GM18861 (cell line): ENCODE measurements at regions not wholly inside any gene's neighbourhood (a gene's known extent, or its start where the extent isn't known, plus 50 kb on each side); places are given as distances from the start of the nearest gene placed in this dataset.
"Not testable (repeated sequence)": the region's sequence is repeated elsewhere in the genome, so short reads cannot be mapped to it uniquely, and the experiment has no call there.

ENCODE experiments used
- ATAC-seq: cut with Tn5 transposase; IDR thresholded peaks from one replicate; pipeline ENCODE4 v1.9.1; 2021; ENCODE audit not compliant: unreplicated experiment

- no peak for ATAC-seq
These were observed 877.7 kb upstream of the CITED2 start for GRCh38 chr6:140252099-140252498.

GRCh38 chr6:140245296-140246040 is 871.0 kb upstream of the CITED2 start:
- no peak for ATAC-seq

GRCh38 chr6:140237251-140237650 is 862.8 kb upstream of the CITED2 start:
- ATAC-seq = no peak

GRCh38 chr6:140236732-140237131 is 862.3 kb upstream of the CITED2 start:
- ATAC-seq = no peak

- no peak for ATAC-seq
These were observed 855.8 kb upstream of the CITED2 start for GRCh38 chr6:140230282-140230681.

- ATAC-seq = no peak
These were observed 854.0 kb upstream of the CITED2 start for GRCh38 chr6:140228491-140228890.

- ATAC-seq = no peak
These were observed 852.2 kb upstream of the CITED2 start for GRCh38 chr6:140226637-140227036.

GRCh38 chr6:140225701-140226436 is 851.4 kb upstream of the CITED2 start:
- ATAC-seq = no peak

- no peak for ATAC-seq
These were observed 842.8 kb upstream of the CITED2 start for GRCh38 chr6:140217283-140217682.

GRCh38 chr6:140209775-140210174 is 835.3 kb upstream of the CITED2 start:
- ATAC-seq = no peak

GRCh38 chr6:140208286-140208685 is 833.8 kb upstream of the CITED2 start:
- ATAC-seq = no peak

- no peak for ATAC-seq
These were observed 831.5 kb upstream of the CITED2 start for GRCh38 chr6:140205795-140206593.

- ATAC-seq = no peak
These were observed 829.7 kb upstream of the CITED2 start for GRCh38 chr6:140204154-140204553.

GRCh38 chr6:140203661-140204147 is 829.3 kb upstream of the CITED2 start:
- no peak for ATAC-seq

- no peak for ATAC-seq
These were observed 828.6 kb upstream of the CITED2 start for GRCh38 chr6:140202964-140203515.

GRCh38 chr6:140201787-140202458 is 827.5 kb upstream of the CITED2 start:
- no peak for ATAC-seq

- no peak for ATAC-seq
These were observed 818.8 kb upstream of the CITED2 start for GRCh38 chr6:140193269-140193668.

- no peak for ATAC-seq
These were observed 817.6 kb upstream of the CITED2 start for GRCh38 chr6:140192018-140192417.

- not testable (repeated sequence) for ATAC-seq
These were observed 814.8 kb upstream of the CITED2 start for GRCh38 chr6:140189263-140189662.

GRCh38 chr6:140185991-140186390 is 811.5 kb upstream of the CITED2 start:
- no peak for ATAC-seq

GRCh38 chr6:140183881-140184280 is 809.4 kb upstream of the CITED2 start:
- no peak for ATAC-seq
